ENCODE measurements at regions not wholly inside any gene's neighbourhood (a gene's known extent, or its start where the extent isn't known, plus 50 kb on each side); places are given as distances from the start of the nearest gene placed in this dataset.
"Not testable (repeated sequence)": the region's sequence is repeated elsewhere in the genome, so short reads cannot be mapped to it uniquely, and the experiment has no call there.

- ATAC-seq (no peak), DNase-seq (no peak)
- H3K27ac ChIP-seq, result no peak overlapping the region
- no peak overlapping the region for H3K4me3 ChIP-seq
- H3K36me3 ChIP-seq, result no peaks in the 10 kb centered on the region
- H3K4me1 ChIP-seq, result no peaks in the 10 kb centered on the region
- no peaks in the 10 kb centered on the region for H3K27me3 ChIP-seq
- intact Hi-C loops (cut with DNase I), result no loop called here
- 42% methylated on average over 6 of the region's 6 CpGs for WGBS (ENCODE audit: insufficient coverage, low coverage, low lambda C conversion rate, missing lambda C conversion rate)
- H3K9me3 ChIP-seq, result no peaks in the 10 kb centered on the region
- no peak for TF ChIP-seq POLR2A (IDR thresholded peaks at IDR 0.05)
- TF ChIP-seq CTCF (IDR thresholded peaks at IDR 0.05), result no peak
Observed at GRCh38 chrX:142891046-142891445, 134.7 kb upstream of the SPANXN4 start.

- Histone ChIP-seq H3K36me3 (no peaks in the 10 kb centered on the region), H3K4me1 (no peaks in the 10 kb centered on the region), H3K9me3 (no peaks in the 10 kb centered on the region), H3K27me3 (peaks cover 0 to 13% of the 10 kb centered on the region in 2 donors), H3K4me3 (no peak overlapping the region), H3K27ac (no peak overlapping the region)
- WGBS (ENCODE audit: insufficient coverage, low coverage, low lambda C conversion rate, missing lambda C conversion rate), result 67% methylated on average over 1 of the region's 1 CpG
- ATAC-seq (no peak), DNase-seq (no peak)
- TF ChIP-seq CTCF (IDR thresholded peaks at IDR 0.05), result no peak
- TF ChIP-seq POLR2A (IDR thresholded peaks at IDR 0.05), result no peak
- intact Hi-C loops (cut with DNase I), result no loop called here
Observed at GRCh38 chrX:142898164-142898563, 127.6 kb upstream of the SPANXN4 start.

GRCh38 chrX:142923201-142923600, 102.5 kb upstream of the SPANXN4 start:
- WGBS (ENCODE audit: insufficient coverage, low coverage, low lambda C conversion rate, missing lambda C conversion rate), result 77% methylated on average over 2 of the region's 2 CpGs
- intact Hi-C loops (cut with DNase I), result no loop called here
- no peak for DNase-seq

DNA sequence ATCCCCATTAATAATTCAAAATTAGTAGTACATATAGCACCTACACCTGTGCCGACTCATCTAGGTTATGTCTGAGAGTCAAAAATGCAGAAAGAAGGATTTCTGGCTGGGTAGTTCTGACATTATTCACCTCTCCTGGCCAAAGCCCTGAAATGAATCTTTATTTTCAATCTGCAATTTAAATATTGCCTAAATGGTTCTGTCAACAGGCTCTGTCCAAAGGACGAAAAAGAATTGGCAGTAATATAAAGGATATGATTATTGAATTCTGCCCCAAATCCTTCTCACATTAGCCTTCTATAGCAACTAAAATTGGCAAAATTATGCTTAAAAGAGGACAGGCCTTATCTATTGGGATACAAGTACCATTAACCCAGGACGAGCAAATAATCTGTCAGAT, 86.9 kb upstream of the SPANXN4 start:
- ATAC-seq (peak; percentile 72 to 76 (median 73)), DNase-seq (no peak)
- no peak overlapping the region for H3K4me3 ChIP-seq
- no peaks in the 10 kb centered on the region for H3K27me3 ChIP-seq
- intact Hi-C loops (cut with DNase I), result no loop called here
- no peak overlapping the region for H3K27ac ChIP-seq
- H3K9me3 ChIP-seq, result no peaks in the 10 kb centered on the region
- no peaks in the 10 kb centered on the region for H3K36me3 ChIP-seq
- no peaks in the 10 kb centered on the region for H3K4me1 ChIP-seq
- 34% methylated on average over 3 of the region's 3 CpGs for WGBS (ENCODE audit: insufficient coverage, low coverage, low lambda C conversion rate, missing lambda C conversion rate)
- TF ChIP-seq POLR2A (IDR thresholded peaks at IDR 0.05) (no peak), CTCF (IDR thresholded peaks at IDR 0.05) (no peak)

More at GRCh38 chrX:142923201-142923600, 102.5 kb upstream of the SPANXN4 start:
- Histone ChIP-seq H3K27me3 (peaks cover 0 to 4% of the 10 kb centered on the region in 2 donors), H3K27ac (no peak overlapping the region), H3K9me3 (no peaks in the 10 kb centered on the region), H3K4me3 (no peak overlapping the region), H3K4me1 (no peaks in the 10 kb centered on the region), H3K36me3 (no peaks in the 10 kb centered on the region)
- TF ChIP-seq CTCF (IDR thresholded peaks at IDR 0.05), result no peak
- no peak for TF ChIP-seq POLR2A (IDR thresholded peaks at IDR 0.05)
- ATAC-seq, result no peak

- ATAC-seq; H3K9me3 ChIP-seq; H3K27ac ChIP-seq; H3K4me1 ChIP-seq; H3K4me3 ChIP-seq; H3K36me3 ChIP-seq; intact Hi-C loops (cut with DNase I); H3K27me3 ChIP-seq; DNase-seq: not testable (repeated sequence)
- WGBS (ENCODE audit: insufficient coverage, low coverage, low lambda C conversion rate, missing lambda C conversion rate), result no CpG with 5 or more reads among the region's 27 CpGs
Observed at GRCh38 chrX:142972147-142972809, 53.5 kb upstream of the SPANXN4 start.

Data from right lobe of liver (tissue), 6 donors.